ENCODE measurements at regions not wholly inside any gene's neighbourhood (a gene's known extent, or its start where the extent isn't known, plus 50 kb on each side); places are given as distances from the start of the nearest gene placed in this dataset.

DNA sequence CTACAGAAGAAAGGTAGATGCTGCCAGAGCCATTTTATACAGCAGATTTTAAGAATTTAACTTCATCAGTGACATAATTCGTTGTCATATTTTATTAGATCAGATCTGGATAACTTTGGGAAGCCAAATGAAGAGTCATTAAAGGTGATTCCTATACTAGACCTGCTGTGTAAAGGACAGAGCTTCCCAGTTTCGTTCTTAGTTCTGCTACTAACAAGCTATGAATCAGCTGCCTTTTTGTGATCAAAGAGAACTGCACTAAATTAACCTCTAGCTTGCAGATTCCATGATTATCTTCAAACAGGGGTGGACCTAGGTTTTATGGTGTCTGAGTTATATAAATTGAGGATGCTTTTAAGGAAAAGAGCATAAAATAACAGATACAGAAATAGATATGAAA, 926.5 kb upstream of the ACVR2A start:
- no peak for DNase-seq

DNA sequence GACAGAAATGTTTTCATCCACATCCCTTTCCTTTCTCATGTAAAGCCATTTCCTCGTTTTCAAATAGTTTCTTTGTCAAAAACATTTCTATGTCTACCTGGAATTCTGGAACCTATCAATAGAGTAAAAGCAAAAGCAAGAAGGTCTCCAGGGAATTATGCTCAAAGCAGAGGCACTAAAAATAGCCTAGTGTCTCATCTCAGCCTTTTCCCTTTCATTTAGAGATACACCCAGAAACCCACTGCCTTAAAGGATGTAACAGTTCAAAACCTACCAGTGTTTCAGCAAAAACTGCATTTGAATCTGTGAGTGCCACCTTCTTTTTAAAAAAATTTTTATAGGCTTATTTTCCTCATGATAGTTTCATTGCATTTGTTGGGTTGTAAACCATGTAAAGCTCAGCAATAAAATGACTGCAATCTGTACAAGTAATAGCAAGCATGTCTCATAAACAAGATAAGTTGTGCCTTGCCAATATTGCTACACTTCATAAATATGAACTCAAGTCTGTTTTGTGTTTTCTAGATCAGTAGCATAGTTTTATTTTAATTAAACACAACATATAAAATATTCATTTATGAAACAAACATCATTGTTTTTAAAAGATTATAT, 927.3 kb upstream of the ACVR2A start:
- DNase-seq, result no peak

DNA sequence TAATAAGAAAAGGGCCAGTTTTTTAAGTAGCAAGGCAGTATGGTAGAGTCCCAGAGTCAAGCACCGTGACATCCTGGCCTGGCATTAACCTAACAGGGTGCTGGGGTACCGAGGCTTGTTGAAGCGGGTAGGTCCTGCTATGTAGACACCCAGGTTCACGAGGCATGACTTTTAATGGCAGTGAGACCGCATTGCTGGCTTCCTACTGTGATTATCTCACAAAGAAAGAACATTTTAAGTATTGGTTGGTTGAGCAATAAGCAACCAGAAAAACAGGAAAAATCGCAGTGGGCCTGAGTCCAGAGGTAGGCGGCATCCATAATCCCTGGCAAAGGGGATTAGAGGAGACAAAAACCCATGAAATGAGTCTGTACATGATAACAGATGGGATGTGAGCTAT, 927.9 kb upstream of the ACVR2A start:
- peak; percentile 22 for DNase-seq

DNA sequence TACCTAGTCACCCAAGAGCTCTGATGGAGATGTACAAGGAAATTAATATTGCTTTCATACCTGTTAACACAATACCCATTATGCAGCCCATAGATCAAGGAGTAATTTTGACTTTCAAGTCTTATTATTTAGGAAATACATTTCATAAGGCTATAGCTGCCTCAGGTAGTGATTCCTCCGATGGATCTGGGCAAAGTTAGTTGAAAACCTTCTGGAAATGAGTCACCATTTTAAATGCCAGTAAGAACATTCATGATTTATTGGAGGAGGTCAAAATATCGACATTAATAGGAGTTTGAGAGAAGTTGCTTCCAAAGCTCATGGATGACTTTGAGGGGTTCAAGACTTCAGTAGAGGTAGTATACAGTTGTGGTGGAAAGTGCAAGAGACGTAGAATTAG, 931.4 kb upstream of the ACVR2A start:
- no peak for DNase-seq

DNA sequence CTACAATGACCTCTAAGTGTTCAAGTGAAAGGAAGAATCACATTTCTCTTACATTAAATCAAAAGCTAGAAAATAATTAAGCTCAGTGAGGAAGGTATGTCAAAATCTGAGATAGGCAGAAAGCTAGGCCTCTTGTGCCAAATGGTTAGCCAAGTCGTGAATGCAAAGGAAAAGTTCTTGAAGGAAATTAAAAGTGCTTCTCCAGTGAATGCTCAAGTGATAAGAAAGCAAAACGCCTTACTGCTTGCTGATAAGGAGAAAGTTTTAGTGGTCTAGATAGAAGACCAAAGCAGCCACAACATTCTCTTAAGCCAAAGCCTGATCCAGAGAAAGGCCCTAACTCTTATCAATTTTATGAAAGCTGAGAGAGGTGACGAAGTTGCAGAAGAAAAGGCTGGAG, 932.3 kb upstream of the ACVR2A start:
- no peak for DNase-seq

DNA sequence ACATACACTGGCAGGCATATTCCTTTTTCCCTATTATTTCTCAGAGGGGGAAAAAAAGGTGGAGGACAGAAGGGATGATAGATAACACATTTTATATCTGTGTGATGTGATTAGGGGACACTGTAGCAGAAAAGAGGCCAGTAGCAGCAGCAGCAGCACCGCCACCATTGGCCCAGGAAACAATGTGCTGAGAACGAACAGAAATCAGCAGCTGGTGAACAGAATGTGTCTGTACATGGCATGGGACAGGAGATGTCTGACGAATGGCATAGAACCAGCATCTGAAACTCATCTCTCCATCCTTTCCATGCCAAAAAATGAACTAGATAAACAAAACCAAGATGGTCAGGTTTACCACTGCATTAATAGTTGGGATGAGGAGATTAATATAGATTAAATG, 936.1 kb upstream of the ACVR2A start:
- DNase-seq, result peak; percentile 83

DNA sequence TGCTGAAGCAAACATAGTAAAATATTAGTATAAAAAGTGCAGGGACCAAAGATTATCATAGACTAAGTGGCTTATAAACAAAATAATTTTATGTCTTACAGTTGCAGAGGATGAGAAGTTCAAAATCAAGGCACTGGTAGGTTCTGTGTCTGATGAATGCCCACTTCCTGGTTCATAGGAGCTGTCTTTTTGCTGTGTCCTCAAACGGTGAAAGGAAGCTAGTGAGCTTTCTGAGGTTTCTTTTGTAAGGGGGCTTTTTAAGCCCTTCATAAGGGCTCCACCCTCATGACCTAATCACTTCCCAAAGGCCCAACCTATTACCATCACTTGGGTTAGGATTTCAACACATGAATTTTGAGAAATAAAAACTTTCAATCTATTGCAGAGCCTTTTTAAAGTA, 946.7 kb upstream of the ACVR2A start:
- no peak for DNase-seq

DNA sequence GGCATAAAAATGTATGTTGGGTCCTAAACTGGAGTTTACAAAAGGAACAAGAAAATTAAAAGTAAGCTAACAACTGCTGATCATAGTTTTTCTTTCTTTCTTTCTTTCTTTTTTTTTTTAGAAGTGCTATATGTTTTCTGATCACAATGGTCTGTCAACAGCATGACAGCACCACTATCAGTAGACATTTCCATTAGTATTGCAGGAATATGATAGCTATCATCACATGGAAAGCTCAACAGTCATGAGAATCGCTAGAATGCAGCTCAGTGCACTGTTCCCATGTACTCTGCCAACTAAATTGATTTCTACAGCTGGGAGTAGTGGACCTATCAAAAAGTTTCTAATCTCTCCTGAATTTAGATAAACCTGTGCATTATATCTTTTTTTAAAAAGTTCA, 950.3 kb upstream of the ACVR2A start:
- no peak for DNase-seq

DNA sequence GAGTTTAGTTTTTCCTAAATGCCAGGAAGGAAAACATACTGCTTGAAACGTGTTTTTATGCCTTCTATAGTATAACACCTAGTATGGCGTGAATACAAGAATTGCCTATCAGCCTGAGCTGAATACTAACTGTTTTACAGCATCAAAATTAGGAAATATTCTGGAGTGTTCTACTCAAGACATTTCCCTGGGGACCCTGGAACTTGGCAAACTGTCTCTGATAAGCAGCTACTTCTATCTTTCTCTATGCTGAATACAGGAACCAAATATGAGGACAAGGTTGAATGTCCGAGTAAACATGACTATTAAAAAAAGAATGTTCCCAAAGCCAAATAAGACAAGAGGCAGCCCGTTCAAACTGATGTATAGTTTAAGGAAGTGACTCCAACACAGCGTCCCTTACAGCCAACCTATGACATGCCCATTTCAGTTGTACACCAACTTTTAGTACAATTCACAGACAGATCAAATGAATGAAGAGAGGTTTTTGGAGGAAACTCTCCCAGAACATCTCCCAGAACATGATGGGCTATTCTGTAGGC, 951.3 kb upstream of the ACVR2A start:
- DNase-seq, result no peak

DNA sequence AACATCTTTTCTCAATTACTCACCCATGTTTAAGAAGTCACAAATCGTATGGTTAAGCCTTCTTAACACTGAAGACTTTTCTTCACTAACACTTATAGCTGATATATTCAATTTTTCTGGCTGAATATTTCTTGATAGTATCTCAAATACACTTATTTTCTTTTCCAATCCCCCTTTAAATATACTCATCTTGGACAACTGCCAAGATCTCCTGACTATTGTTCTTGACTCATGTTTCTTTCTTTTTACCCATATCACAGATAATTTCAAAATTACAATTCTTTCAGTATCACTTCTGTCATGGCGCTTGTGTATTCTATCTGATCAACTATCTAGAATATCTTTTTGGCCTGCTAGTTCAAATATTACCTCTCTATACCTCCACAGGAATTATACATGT, 954.3 kb upstream of the ACVR2A start:
- DNase-seq, result no peak

DNA sequence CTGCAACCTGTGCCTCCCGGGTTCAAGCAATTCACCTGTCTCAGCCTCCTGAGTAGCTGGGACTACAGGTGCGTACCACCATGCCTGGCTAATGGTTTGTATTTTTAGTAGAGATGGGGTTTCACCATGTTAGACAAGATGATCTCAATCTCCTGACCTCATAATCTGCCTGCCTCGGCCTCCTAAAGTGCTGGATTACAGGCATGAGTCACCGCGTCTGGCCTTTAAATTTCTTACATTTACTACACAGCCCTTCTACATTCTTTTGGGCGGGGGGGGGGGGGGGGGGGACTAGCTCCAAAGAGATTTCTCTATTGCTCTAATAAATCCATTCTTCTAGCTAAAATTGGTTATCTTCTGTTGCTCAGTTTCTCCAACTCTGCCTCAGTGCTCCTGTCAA, 964.9 kb upstream of the ACVR2A start:
- DNase-seq, result no peak

DNA sequence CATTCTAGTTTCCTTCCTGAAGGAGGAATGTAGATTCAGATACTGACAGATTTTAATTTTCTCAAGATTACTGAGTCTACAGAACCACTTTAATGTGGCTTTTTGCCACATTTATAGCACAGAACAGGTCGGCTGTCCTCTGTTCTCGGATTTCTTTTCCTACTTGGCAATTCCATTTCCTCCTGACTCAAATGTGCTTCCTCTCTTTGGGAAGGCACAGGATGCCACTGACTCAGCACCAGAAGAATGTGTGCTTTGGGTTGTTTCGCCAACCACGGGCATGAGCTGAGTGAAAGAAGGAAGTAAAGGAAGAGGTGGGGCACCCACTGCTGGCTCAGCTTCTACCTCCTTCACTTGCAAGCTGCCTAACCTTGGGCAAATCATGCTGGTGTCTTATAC, 970.6 kb upstream of the ACVR2A start:
- no peak for DNase-seq

DNA sequence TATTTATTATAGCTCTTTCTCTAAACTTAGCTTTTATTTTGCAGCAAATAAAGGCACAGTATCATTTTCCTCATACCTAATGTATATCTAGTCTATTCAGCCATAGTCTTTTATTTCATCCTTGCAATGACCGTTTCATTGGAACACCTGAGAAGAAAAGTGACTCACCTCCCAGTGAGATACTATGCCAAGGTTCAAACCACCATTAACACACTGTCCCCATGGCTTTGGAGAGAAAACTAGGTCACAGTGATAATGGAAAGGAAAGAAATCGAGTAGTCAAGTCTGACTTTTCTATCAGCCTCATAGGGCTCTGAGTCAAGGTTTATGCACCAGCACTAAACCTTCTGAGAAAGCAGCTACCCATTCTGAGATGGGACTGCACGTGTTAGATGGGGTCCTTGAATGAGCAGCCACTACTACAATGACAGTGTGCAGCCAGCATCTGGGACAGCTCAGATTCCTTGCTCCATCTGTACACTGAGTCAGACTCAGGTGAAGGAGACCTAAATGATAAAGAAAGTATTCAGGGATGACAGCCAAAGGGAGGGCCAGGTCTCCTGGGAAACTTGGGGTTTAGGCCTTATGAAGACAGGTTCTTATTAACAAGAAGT, 971.1 kb upstream of the ACVR2A start:
- no peak for DNase-seq

DNA sequence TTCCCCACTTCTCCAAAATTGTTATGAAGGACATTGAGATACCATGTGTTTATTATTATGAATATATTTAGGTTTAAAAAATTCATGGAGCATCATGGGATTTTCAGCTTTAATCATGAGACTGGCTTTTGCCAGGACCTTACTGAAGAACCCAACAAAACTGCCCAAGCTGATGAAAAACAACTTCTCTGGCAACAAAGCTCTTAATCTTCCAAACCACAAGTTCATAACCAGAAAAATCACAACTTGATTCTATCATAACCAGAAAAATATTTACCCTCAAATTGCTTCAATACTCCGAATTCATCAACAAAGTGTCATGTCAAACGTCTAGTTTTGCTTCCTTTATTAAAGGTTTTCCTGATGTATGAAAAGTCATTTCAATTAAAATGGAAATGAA, 971.8 kb upstream of the ACVR2A start:
- DNase-seq, result no peak

DNA sequence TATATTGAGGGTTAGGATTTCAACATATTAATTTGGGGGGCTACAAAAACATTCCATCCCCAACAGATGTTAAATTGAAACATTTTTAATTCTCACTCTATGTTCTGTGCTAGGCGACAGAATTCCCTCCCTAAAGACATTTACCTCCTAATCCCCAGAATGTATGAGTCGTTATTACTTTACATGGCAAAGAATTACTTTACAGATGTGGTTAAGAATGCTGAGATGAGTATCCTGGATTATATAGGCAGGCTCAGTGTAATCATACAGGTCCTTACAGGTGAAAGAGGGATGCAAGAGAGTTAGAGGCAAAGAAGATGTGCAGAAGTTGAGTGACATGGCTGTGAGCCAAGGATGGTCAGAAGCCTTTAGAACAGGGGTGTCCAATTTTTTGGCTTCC, 974.1 kb upstream of the ACVR2A start:
- no peak for DNase-seq

DNA sequence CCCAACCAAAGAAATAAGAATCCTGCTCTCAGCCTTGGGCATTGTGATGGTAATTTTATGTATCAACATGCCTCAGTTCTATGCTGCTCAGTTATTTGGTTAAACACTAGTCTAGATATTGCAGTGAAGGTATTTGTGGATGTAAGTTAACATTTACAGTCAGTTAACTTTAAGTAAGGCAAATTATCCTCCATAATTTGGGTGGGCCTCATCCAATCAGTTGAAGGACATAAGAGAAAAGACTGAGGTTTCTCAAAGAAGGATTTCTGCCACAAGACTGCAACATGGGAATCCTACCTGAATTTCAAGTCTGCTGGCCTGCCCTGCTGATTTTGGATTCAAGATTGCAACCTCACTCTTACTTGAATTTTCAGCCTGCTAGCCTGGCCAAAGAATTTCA, 975.5 kb upstream of the ACVR2A start:
- no peak for DNase-seq

DNA sequence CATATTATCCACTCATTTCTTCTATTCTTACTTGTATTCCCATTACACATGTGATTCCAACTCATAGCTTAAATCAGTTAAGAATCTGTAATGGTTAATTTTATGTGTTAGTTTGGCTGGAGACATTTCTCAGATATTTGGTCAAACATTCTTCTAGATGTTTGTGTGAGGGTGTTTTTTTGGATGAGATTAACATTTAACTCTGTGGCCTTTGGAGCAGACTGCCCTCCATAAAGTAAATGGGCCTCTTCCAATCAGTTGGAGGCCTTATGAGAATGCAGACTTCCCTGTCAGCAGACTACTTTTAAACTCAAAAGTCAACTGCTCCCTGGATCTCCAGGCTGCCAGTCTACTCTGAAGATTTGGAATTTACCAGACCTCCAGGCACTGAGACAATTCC, 976.8 kb upstream of the ACVR2A start:
- no peak for DNase-seq

DNA sequence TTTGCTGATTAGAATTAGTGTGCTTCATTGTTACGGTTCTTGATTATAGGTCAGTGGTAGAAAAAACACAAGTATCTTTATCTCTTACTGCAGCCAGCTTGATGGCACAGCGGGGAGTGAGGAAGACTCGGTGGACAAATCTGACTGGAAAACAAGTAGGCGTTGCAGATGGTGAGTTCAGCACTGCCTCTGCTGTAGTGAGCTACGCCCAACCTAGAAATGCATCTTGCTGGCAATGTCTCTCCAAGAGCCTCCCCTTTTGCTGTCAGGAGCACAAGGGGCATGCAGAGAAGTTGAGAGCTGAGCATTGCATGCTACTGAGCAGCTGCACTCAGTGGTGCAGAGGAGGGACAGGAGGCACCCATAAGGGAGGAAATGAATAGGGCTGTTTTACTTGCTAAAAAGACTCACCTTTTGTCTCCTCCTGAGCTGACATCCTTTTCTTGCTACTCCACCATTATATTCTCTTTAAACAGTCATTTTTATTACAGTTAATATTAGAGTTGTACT, 977.3 kb upstream of the ACVR2A start:
- DNase-seq, result no peak

DNA sequence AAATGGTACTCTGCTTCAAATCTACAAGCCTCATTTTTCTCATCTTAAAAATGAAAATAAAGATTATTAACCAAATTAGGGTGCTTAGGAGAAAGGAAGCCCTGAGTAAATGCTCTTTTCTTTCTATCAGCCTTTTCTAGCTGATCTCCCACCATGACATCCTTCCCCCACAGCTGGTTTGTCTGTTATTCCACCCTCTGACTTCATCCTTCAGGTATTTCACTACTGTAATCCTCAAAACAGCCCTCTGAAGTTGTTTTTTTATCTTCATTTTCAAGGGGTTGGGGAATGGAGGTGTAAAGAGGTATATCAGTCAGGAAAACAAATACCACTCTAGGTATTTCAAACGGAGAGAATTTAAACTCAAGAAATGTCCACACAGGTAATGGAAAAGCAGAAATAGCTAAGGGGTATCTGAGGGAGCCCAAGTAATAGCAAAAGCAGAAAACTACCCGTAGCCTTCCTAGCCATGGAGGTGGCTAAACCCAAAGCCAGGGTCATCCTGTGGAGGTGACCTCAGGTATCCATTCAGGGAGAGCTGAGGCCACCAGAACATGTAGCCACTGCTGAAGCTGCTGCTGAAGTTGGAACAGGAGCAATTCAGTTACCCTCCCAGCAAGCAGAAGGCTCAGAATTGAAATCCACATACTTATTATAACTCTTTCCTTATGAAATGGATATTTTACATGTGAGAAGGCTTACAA, 990.9 kb upstream of the ACVR2A start:
- DNase-seq, result no peak

DNA sequence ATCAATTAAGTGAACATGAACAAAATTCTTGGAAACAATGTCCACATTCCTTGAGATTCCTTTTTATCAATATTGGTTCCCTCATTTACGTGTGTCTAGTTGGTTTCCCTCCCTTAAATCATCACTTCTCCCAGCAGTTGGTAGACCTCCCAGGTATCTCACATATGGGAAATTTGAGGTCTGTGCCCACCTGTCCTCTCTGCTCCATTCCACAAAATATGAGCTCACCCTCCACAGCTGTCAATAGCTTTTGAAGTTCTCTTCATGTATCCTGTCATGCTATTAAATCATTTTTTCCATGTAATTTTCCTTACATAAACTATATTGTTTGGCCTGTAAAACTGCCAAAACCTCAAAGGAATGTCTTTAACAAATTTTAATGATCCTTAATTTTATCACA, 992.2 kb upstream of the ACVR2A start:
- DNase-seq, result no peak

DNA sequence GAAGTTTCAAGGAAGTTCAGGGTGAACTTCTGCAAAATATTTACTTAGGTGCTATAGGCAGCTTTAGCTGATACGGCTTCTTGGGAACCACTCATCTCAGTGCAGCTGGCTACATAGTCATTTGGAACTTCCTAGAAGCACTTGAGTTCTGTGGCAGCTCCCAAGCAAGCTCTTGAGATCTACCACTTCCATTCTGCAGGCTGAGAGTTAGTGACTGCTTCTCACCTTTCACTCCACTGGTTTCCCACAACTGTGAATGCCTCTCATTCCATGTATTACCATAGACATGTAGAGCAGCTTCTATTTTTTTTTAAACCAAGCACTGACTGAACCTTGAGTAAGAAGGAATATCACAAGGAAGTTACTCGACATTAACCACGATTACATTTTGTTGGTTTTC, 994.1 kb upstream of the ACVR2A start:
- no peak for DNase-seq

DNA sequence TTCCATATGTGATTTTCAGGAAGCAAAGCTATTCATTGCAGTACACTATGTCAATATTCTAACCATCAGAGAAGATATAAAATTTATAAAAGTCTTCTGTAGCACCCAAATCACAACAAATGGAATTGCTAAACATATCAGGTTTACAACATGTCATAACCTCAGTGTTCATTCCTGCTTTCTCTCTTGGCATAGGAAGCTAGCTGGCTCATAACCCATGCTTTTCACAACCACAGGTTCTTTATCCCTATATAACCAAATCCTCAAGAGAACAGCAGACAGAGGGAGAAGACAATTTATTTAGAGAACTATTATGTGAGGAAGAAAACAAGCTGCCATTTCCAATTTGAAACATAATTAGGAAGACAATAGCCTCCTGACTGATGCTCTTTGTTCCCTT, 997.0 kb upstream of the ACVR2A start:
- no peak for DNase-seq

DNA sequence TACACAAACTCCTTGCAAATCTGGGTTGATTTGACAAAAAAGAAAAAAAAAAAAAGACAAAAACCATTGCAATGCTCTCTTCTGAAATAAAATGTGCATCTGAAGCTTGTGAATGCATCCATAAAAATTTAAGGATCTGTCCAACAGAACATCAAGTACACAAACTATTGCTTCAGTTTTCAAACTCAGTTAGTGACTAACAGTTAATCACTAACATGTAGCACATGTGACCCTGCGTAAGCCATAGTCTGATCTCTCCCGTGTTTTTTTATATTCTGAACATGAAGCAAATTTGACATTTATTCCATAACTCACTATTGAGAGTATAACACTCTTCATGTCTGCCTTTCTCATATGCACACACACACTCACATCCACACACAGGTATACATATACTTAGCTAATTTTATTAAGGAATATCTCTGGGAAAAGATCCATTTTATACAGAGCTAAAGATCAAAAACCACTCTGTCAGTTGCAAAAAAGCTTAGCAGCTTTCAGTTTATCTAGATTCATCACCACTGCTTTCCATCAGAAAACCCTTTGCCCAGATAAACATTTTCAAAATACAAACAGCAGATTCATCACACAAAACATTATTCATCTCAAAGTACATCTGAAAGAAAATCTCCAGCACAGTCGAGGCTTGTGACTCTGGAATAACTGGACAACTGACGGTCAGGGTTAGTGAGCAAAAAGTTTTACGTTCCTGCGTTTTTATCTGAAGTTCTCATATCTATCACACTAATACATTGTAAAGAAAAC, 1000.4 kb upstream of the ACVR2A start:
- no peak for DNase-seq

DNA sequence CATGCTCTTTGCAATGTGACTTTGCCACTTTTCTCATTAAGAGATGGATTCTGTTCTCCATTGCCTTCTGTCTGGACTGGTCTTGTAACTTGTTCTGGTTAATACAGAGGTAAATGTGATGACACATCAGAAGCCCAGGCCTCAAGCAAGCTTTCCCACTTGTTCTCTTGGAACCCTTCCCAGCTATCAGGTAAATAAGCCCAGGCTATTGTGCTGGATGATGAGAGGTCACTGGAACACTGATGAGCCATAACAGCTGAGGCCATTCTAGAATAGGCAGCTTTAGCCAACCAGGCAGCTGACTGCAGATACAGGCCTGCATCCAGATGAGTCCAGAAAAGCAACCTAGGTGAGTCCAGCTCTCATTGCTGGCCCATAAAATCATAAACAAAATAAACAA, 1007.0 kb upstream of the ACVR2A start:
- no peak for DNase-seq
